HEK293T (cell line): ENCODE measurements at regions not wholly inside any gene's neighbourhood (a gene's known extent, or its start where the extent isn't known, plus 50 kb on each side); places are given as distances from the start of the nearest gene placed in this dataset.

ENCODE experiments used
- CTBP1 ChIP-seq: fragments of 450-650 bp; IDR thresholded peaks from 2 replicates; pipeline ENCODE4 v1.6.1; 2016; ENCODE audit warnings: borderline replicate concordance
- FOXA1 ChIP-seq: fragments of 450-650 bp; IDR thresholded peaks from 2 replicates; pipeline ENCODE4 v1.6.1; 2016; ENCODE audit warnings: mild to moderate bottlenecking
- FOXK2 ChIP-seq: fragments of 450-650 bp; IDR thresholded peaks from 2 replicates; pipeline ENCODE4 v1.6.1; 2016; ENCODE audit warnings: mild to moderate bottlenecking
- FOXM1 ChIP-seq: fragments of 450-650 bp; IDR thresholded peaks from 2 replicates; pipeline ENCODE4 v1.6.1; 2017; ENCODE audit warnings: mild to moderate bottlenecking, borderline replicate concordance
- HDGF ChIP-seq: fragments of 450-650 bp; IDR thresholded peaks from 2 replicates; pipeline ENCODE4 v1.6.1; 2017; ENCODE audit warnings: antibody characterized with exemption, borderline replicate concordance
- SP1 ChIP-seq: fragments of 450-650 bp; IDR thresholded peaks from 2 replicates; pipeline ENCODE4 v1.6.1; 2017
- ZNF384 ChIP-seq: fragments of 450-650 bp; IDR thresholded peaks from 2 replicates; pipeline ENCODE4 v1.6.1; 2016

DNA sequence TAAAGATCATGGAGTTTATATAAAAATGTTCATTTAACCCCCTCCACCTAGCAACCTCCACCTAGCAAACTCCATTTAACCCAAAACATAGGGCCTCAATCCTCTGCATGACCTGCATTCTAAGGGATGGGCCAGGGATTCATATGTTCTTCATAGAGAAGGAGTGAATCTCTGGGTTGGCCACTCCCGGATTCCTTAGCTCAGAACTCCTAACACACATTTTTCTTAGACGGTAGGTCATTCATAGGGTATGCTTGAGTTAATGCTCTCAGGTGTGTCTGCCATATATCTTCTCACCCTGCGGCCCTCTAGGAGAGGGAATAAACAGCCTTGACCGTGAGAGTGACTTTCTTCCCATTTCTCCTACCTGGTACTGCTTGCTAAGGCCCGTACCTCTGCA lies 102.0 kb upstream of the IGSF10 start:
- TF ChIP-seq FOXA1 (no peak), FOXM1 (no peak), SP1 (no peak), FOXK2 (no peak), HDGF (no peak), CTBP1 (no peak), ZNF384 (no peak)
